Natural killer cell (primary cell): ENCODE measurements at regions not wholly inside any gene's neighbourhood (a gene's known extent, or its start where the extent isn't known, plus 50 kb on each side); places are given as distances from the start of the nearest gene placed in this dataset.

Experiments
- ATAC-seq, 3 donors: fragments of 150-1000 bp in 2 of 3; fragments of 200-7000 bp in 1 of 3; cut with Tn5 transposase; 1 replicate in 1 of 3; 2 replicates in 2 of 3; pipeline ENCODE4 v1.10.0; 2021; ENCODE audit warnings: mild to moderate bottlenecking in 2 of 3, moderate library complexity in 2 of 3
- DNase-seq, 2 donors: peaks; one replicate each; pipeline versions ENCODE4 v3.0.0 to v3.0.0-alpha.2; 2013 to 2021; ENCODE audit warnings: mixed read lengths in 1 of 2
- H3K27ac ChIP-seq: one replicate; pipeline ENCODE4 v1.5.1; 2013; ENCODE audit warnings: mild to moderate bottlenecking, low read length
- H3K27me3 ChIP-seq: one replicate; pipeline ENCODE4 v1.6.1; 2013; ENCODE audit warnings: low read length; ENCODE audit not compliant: control insufficient read depth, insufficient read depth
- H3K36me3 ChIP-seq: one replicate; pipeline ENCODE4 v1.6.1; 2013; ENCODE audit warnings: low read length; ENCODE audit not compliant: control insufficient read depth, insufficient read depth
- H3K4me1 ChIP-seq: one replicate; pipeline ENCODE4 v1.6.1; 2013; ENCODE audit warnings: low read length; ENCODE audit not compliant: control insufficient read depth, insufficient read depth
- H3K4me3 ChIP-seq: one replicate; pipeline ENCODE4 v1.5.1; 2013; ENCODE audit warnings: low read length
- H3K9me3 ChIP-seq: one replicate; pipeline ENCODE4 v1.6.1; 2013; ENCODE audit warnings: low read length; ENCODE audit not compliant: control insufficient read depth, insufficient read depth
- H3K27ac Mint-ChIP-seq, 2 donors: one replicate each; pipeline ENCODE4 v1.8.0; 2022; ENCODE audit warnings: mild to moderate bottlenecking in 2 of 2, mixed read lengths in 2 of 2, moderate library complexity in 1 of 2
- H3K27me3 Mint-ChIP-seq, 2 donors: one replicate each; pipeline ENCODE4 v1.8.0; 2022; ENCODE audit warnings: low read depth in 2 of 2, mixed read lengths in 2 of 2
- H3K36me3 Mint-ChIP-seq: one replicate; pipeline ENCODE4 v1.8.0; 2022; ENCODE audit warnings: mixed read lengths
- H3K4me1 Mint-ChIP-seq, 2 donors: one replicate each; pipeline ENCODE4 v1.8.0; 2022; ENCODE audit warnings: mixed read lengths in 2 of 2
- H3K4me3 Mint-ChIP-seq: one replicate; pipeline ENCODE4 v1.8.0; 2022; ENCODE audit warnings: mild to moderate bottlenecking, moderate library complexity, mixed read lengths
- H3K9me3 Mint-ChIP-seq, 2 donors: one replicate each; pipeline ENCODE4 v1.8.0; 2022; ENCODE audit warnings: mixed read lengths in 2 of 2
- CTCF ChIP-seq: fragments of 200-600 bp; IDR thresholded peaks from one replicate; pipeline ENCODE4 v1.8.0; 2022; ENCODE audit warnings: antibody characterized with exemption
- WGBS: methylation state at CpG from one replicate; pipeline ENCODE4 v1.1.7; 2013; ENCODE audit warnings: missing lambda C conversion rate; ENCODE audit not compliant: insufficient coverage; 5-methylcytosine and 5-hydroxymethylcytosine counted together
- intact Hi-C: fragments of 100-400 bp; cut with micrococcal nuclease; formaldehyde crosslinking; loops from one replicate; pipeline ENCODE4 v1.14.2; 2022

GRCh38 chrX:4197971-4198370 is 484.5 kb upstream of the PRKX start:
- intact Hi-C loops: no loop called here
- no peak for TF ChIP-seq CTCF
- Mint-ChIP-seq H3K27ac (no peak overlapping the region), H3K36me3 (no peaks in the 10 kb centered on the region), H3K9me3 (peaks cover 6 to 14% of the 10 kb centered on the region in 2 donors), H3K4me3 (no peak overlapping the region), H3K27me3 (no peaks in the 10 kb centered on the region), H3K4me1 (no peaks in the 10 kb centered on the region)
- DNase-seq (no peak), ATAC-seq (no peak)
- H3K4me3 ChIP-seq: no peak overlapping the region
- 60% methylated on average over 3 of the region's 6 CpGs for WGBS
- H3K9me3 ChIP-seq: no peaks in the 10 kb centered on the region
- H3K36me3 ChIP-seq: no peaks in the 10 kb centered on the region
- H3K27ac ChIP-seq: no peak overlapping the region
- no peaks in the 10 kb centered on the region for H3K27me3 ChIP-seq
- H3K4me1 ChIP-seq: no peaks in the 10 kb centered on the region

GRCh38 chrX:4193500-4194155 is 480.2 kb upstream of the PRKX start:
- ATAC-seq (no peak), DNase-seq (no peak)
- Mint-ChIP-seq H3K27ac (no peak overlapping the region), H3K4me3 (no peak overlapping the region), H3K27me3 (no peaks in the 10 kb centered on the region), H3K9me3 (peaks cover 4 to 14% of the 10 kb centered on the region in 2 donors), H3K4me1 (no peaks in the 10 kb centered on the region), H3K36me3 (no peaks in the 10 kb centered on the region)
- no peaks in the 10 kb centered on the region for H3K27me3 ChIP-seq
- H3K4me3 ChIP-seq: no peak overlapping the region
- no peaks in the 10 kb centered on the region for H3K4me1 ChIP-seq
- H3K27ac ChIP-seq: no peak overlapping the region
- TF ChIP-seq CTCF: no peak
- intact Hi-C loops: no loop called here
- H3K9me3 ChIP-seq: no peaks in the 10 kb centered on the region
- 91% methylated on average over 4 of the region's 6 CpGs for WGBS
- no peaks in the 10 kb centered on the region for H3K36me3 ChIP-seq

GRCh38 chrX:4186331-4186730 is 472.9 kb upstream of the PRKX start:
- H3K36me3 Mint-ChIP-seq: peaks cover 8% of the 10 kb centered on the region
- H3K4me1 ChIP-seq: no peaks in the 10 kb centered on the region
- H3K27me3 ChIP-seq: no peaks in the 10 kb centered on the region
- no peak for TF ChIP-seq CTCF
- no peaks in the 10 kb centered on the region for H3K36me3 ChIP-seq
- no peaks in the 10 kb centered on the region for H3K9me3 ChIP-seq
- H3K27ac ChIP-seq: no peak overlapping the region
- DNase-seq: no peak
- ATAC-seq: no peak
- WGBS: 43% methylated on average over 2 of the region's 2 CpGs
- H3K4me3 ChIP-seq: no peak overlapping the region
- peaks cover 14% of the 10 kb centered on the region in 2 donors for H3K9me3 Mint-ChIP-seq
- H3K27me3 Mint-ChIP-seq: no peaks in the 10 kb centered on the region
- no peaks in the 10 kb centered on the region for H3K4me1 Mint-ChIP-seq
- intact Hi-C loops: no loop called here
- H3K27ac Mint-ChIP-seq: no peak overlapping the region
- no peak overlapping the region for H3K4me3 Mint-ChIP-seq

GRCh38 chrX:4185086-4185485 is 471.6 kb upstream of the PRKX start:
- intact Hi-C loops: no loop called here
- Histone ChIP-seq H3K4me1 (no peaks in the 10 kb centered on the region), H3K4me3 (no peak overlapping the region), H3K9me3 (no peaks in the 10 kb centered on the region), H3K36me3 (no peaks in the 10 kb centered on the region), H3K27ac (no peak overlapping the region), H3K27me3 (no peaks in the 10 kb centered on the region)
- Mint-ChIP-seq H3K27me3 (no peaks in the 10 kb centered on the region), H3K4me3 (no peak overlapping the region), H3K27ac (no peak overlapping the region), H3K36me3 (peaks cover 8% of the 10 kb centered on the region), H3K9me3 (peaks cover 13 to 14% of the 10 kb centered on the region in 2 donors), H3K4me1 (no peaks in the 10 kb centered on the region)
- ATAC-seq (no peak), DNase-seq (no peak)
- WGBS: no CpG with 5 or more reads among the region's 4 CpGs
- TF ChIP-seq CTCF: no peak
